ENCODE measurements at regions not wholly inside any gene's neighbourhood (a gene's known extent, or its start where the extent isn't known, plus 50 kb on each side); places are given as distances from the start of the nearest gene placed in this dataset.

DNA sequence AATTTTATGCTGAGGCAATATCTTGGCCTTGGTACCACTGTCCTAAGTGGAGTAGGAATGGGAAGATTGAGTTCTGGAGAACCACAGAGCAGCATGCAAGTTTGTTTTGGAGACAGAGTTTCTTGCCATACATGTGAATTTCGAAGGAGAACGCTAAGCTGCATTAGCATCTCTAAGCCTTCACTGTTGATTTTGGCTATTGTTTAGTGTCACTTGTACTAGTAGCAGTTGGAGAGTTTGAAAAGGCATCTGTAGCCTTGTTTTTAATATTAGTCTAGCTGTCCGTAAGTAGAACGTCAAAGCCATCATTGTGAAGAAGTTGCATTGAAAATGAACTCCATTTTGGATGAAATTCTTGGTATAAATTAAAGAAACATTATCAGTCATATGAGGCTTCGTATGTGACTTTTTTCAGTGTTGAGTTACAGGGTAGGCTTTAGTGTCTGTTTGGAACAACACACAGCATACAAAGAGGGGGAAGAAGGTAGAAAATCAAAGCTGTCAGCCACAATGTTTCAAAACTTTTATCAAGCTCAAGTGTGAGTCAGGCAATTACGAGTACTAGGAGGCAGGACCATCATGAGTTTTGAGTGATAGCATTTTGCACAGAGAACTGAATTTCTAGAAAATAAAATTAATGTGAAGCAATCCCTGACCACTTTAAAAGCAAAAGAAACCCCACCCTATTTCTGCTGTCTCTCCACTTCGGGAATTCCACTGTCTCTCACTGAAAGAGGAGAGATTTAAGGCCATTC is 70.2 kb upstream of the NAV3 start:
- no CpG with 5 or more reads among the region's 7 CpGs for WGBS (ENCODE audit: extremely low coverage, insufficient coverage, insufficient read length)
- no peak overlapping the region for H3K27ac ChIP-seq (ENCODE audit: low read depth, low read length)
- H4K12ac ChIP-seq (ENCODE audit: low read depth, low read length) = no peak overlapping the region
- no peak overlapping the region for H2BK5ac ChIP-seq (ENCODE audit: low read depth, low read length, poor library complexity)
- no peak overlapping the region for H3K18ac ChIP-seq (ENCODE audit: low read length)
- DNase-seq = no peak
- H2BK12ac ChIP-seq (ENCODE audit: low read length) = no peak overlapping the region
- no peak overlapping the region for H3K4me2 ChIP-seq (ENCODE audit: low read length)
- no peak overlapping the region for H4K8ac ChIP-seq (ENCODE audit: low read depth, low read length)
- no peak overlapping the region for H3K9ac ChIP-seq (ENCODE audit: low read length)
- H4K91ac ChIP-seq (ENCODE audit: low read depth, low read length) = no peak overlapping the region
- no peak overlapping the region for H3K14ac ChIP-seq (ENCODE audit: low read length)
- H3K36me3 ChIP-seq (ENCODE audit: control insufficient read depth in 1 of 2, insufficient read depth in 2 of 2, low read length in 2 of 2) = no peaks in the 10 kb centered on the region
- no peaks in the 10 kb centered on the region for H3K79me2 ChIP-seq (ENCODE audit: control insufficient read depth, insufficient read depth, low read length, poor library complexity)
- H3K23ac ChIP-seq (ENCODE audit: low read length) = no peak overlapping the region
- no peak overlapping the region for H3K4ac ChIP-seq (ENCODE audit: low read depth, low read length)
- H2AFZ ChIP-seq (ENCODE audit: insufficient read depth, low read length, poor library complexity) = no peak overlapping the region
- H3K4me1 ChIP-seq (ENCODE audit: control insufficient read depth in 1 of 2, insufficient read depth in 2 of 2, low read length in 2 of 2) = no peaks in the 10 kb centered on the region
- H3K79me1 ChIP-seq (ENCODE audit: low read length) = no peaks in the 10 kb centered on the region
- H2AK5ac ChIP-seq (ENCODE audit: low read length) = no peak overlapping the region
- no peaks in the 10 kb centered on the region for H3K9me3 ChIP-seq (ENCODE audit: insufficient read depth, low read depth, low read length)
- H3K27me3 ChIP-seq (ENCODE audit: insufficient read depth, low read length) = no peaks in the 10 kb centered on the region
- H3K4me3 ChIP-seq (ENCODE audit: low read depth, low read length) = no peak overlapping the region
- no peak overlapping the region for H2BK120ac ChIP-seq (ENCODE audit: insufficient read depth, low read length, poor library complexity)

DNA sequence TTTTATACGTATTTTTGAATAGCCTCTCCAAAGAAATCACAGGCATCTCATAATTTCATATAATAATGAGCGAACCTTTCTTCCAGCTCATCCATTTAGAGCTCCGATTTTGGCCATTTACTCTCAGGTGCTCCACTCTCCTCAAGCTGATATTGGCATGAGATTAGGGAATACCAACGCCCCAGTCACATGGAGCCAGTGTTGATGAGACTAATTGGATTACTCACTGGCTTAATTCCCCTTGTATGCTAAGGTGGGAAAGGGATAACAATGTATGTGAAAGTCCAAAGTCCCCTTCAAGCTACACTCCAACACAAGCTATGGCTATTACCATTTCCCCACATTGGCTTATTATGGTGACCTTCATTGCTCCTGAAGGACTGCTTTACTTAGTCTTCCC is 76.6 kb upstream of the NAV3 start:
- H2BK5ac ChIP-seq (ENCODE audit: low read depth, low read length, poor library complexity) = no peak overlapping the region

DNA sequence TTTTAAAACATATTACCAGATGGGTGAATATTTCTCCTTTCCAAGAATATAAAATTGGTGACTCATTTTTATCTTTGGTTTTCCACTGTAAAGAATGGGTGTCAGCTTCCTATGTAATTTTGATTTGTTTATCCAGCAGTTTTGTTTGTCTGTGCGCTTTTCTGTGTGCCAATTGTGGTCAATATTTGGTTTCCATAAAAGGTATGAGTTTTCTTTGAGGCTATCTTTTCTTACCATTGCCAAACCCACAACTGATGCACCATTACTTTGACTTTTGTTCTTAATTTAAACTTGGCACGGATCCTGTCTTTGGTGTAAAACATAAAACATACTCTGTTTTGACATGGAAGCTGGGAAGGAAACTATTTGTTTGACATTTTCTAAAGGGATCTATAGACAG is 78.8 kb upstream of the NAV3 start:
- Histone ChIP-seq H3K14ac (ENCODE audit: low read length) (no peak overlapping the region), H2AK5ac (ENCODE audit: low read length) (no peak overlapping the region), H3K4me1 (ENCODE audit: control insufficient read depth in 1 of 2, insufficient read depth in 2 of 2, low read length in 2 of 2) (no peaks in the 10 kb centered on the region), H2AFZ (ENCODE audit: insufficient read depth, low read length, poor library complexity) (no peak overlapping the region), H3K27me3 (ENCODE audit: insufficient read depth, low read length) (no peaks in the 10 kb centered on the region), H3K79me1 (ENCODE audit: low read length) (no peaks in the 10 kb centered on the region), H3K23ac (ENCODE audit: low read length) (no peak overlapping the region), H3K79me2 (ENCODE audit: control insufficient read depth, insufficient read depth, low read length, poor library complexity) (no peaks in the 10 kb centered on the region), H3K4me2 (ENCODE audit: low read length) (no peak overlapping the region), H2BK12ac (ENCODE audit: low read length) (no peak overlapping the region), H3K9me3 (ENCODE audit: insufficient read depth, low read depth, low read length) (no peaks in the 10 kb centered on the region), H3K9ac (ENCODE audit: low read length) (no peak overlapping the region), H3K4ac (ENCODE audit: low read depth, low read length) (no peak overlapping the region), H3K18ac (ENCODE audit: low read length) (no peak overlapping the region), H4K91ac (ENCODE audit: low read depth, low read length) (no peak overlapping the region), H2BK5ac (ENCODE audit: low read depth, low read length, poor library complexity) (no peak overlapping the region), H3K36me3 (ENCODE audit: control insufficient read depth in 1 of 2, insufficient read depth in 2 of 2, low read length in 2 of 2) (no peaks in the 10 kb centered on the region), H4K12ac (ENCODE audit: low read depth, low read length) (no peak overlapping the region), H2BK120ac (ENCODE audit: insufficient read depth, low read length, poor library complexity) (no peak overlapping the region), H3K4me3 (ENCODE audit: low read depth, low read length) (no peak overlapping the region), H4K8ac (ENCODE audit: low read depth, low read length) (no peak overlapping the region), H3K27ac (ENCODE audit: low read depth, low read length) (no peak overlapping the region)
- no peak for DNase-seq
- WGBS (ENCODE audit: extremely low coverage, insufficient coverage, insufficient read length) = no CpG with 5 or more reads among the region's 2 CpGs

More for the DNA sequence above, 76.6 kb upstream of the NAV3 start:
- WGBS (ENCODE audit: extremely low coverage, insufficient coverage, insufficient read length) = no CpG with 5 or more reads among the region's 4 CpGs
- no peaks in the 10 kb centered on the region for H3K4me1 ChIP-seq (ENCODE audit: control insufficient read depth in 1 of 2, insufficient read depth in 2 of 2, low read length in 2 of 2)
- no peak overlapping the region for H3K14ac ChIP-seq (ENCODE audit: low read length)
- H4K91ac ChIP-seq (ENCODE audit: low read depth, low read length) = no peak overlapping the region
- no peaks in the 10 kb centered on the region for H3K79me1 ChIP-seq (ENCODE audit: low read length)
- no peak overlapping the region for H2AK5ac ChIP-seq (ENCODE audit: low read length)
- H3K4me2 ChIP-seq (ENCODE audit: low read length) = no peak overlapping the region
- H3K27me3 ChIP-seq (ENCODE audit: insufficient read depth, low read length) = no peaks in the 10 kb centered on the region
- no peak overlapping the region for H3K27ac ChIP-seq (ENCODE audit: low read depth, low read length)
- H3K36me3 ChIP-seq (ENCODE audit: control insufficient read depth in 1 of 2, insufficient read depth in 2 of 2, low read length in 2 of 2) = no peaks in the 10 kb centered on the region
- no peak overlapping the region for H3K9ac ChIP-seq (ENCODE audit: low read length)
- no peak overlapping the region for H2BK12ac ChIP-seq (ENCODE audit: low read length)
- H4K12ac ChIP-seq (ENCODE audit: low read depth, low read length) = no peak overlapping the region
- no peak overlapping the region for H3K4ac ChIP-seq (ENCODE audit: low read depth, low read length)
- H2BK120ac ChIP-seq (ENCODE audit: insufficient read depth, low read length, poor library complexity) = no peak overlapping the region
- H3K23ac ChIP-seq (ENCODE audit: low read length) = no peak overlapping the region
- H3K79me2 ChIP-seq (ENCODE audit: control insufficient read depth, insufficient read depth, low read length, poor library complexity) = no peaks in the 10 kb centered on the region
- no peak overlapping the region for H4K8ac ChIP-seq (ENCODE audit: low read depth, low read length)
- H3K4me3 ChIP-seq (ENCODE audit: low read depth, low read length) = no peak overlapping the region
- no peaks in the 10 kb centered on the region for H3K9me3 ChIP-seq (ENCODE audit: insufficient read depth, low read depth, low read length)
- DNase-seq = no peak
- H3K18ac ChIP-seq (ENCODE audit: low read length) = no peak overlapping the region
- H2AFZ ChIP-seq (ENCODE audit: insufficient read depth, low read length, poor library complexity) = no peak overlapping the region

DNA sequence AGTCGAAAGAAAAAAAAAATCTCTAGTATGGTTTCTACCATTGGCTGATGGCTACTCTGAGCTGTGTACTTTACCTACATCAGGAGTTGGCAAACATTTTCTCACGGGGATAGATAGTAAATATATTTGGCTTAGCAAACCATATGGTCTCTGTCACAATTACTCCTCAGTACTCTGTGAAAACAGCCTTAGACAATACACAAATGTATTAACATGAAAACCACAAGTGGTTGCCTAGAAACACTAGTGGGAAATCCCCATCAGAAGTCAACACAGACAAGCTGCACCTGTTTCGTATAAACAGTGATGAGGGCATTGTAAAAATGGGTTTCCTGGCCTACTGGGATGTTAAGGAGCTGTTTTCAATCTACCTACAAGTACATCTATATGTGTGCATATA is 84.6 kb upstream of the NAV3 start:
- no peak overlapping the region for H4K12ac ChIP-seq (ENCODE audit: low read depth, low read length)
- H3K4ac ChIP-seq (ENCODE audit: low read depth, low read length) = no peak overlapping the region
- no peaks in the 10 kb centered on the region for H3K4me1 ChIP-seq (ENCODE audit: control insufficient read depth in 1 of 2, insufficient read depth in 2 of 2, low read length in 2 of 2)
- H3K79me2 ChIP-seq (ENCODE audit: control insufficient read depth, insufficient read depth, low read length, poor library complexity) = no peaks in the 10 kb centered on the region
- no peak overlapping the region for H2AFZ ChIP-seq (ENCODE audit: insufficient read depth, low read length, poor library complexity)
- no peak overlapping the region for H2BK12ac ChIP-seq (ENCODE audit: low read length)
- H3K79me1 ChIP-seq (ENCODE audit: low read length) = no peaks in the 10 kb centered on the region
- no CpG with 5 or more reads among the region's 3 CpGs for WGBS (ENCODE audit: extremely low coverage, insufficient coverage, insufficient read length)
- H4K91ac ChIP-seq (ENCODE audit: low read depth, low read length) = no peak overlapping the region
- H3K4me2 ChIP-seq (ENCODE audit: low read length) = no peak overlapping the region
- no peaks in the 10 kb centered on the region for H3K9me3 ChIP-seq (ENCODE audit: insufficient read depth, low read depth, low read length)
- no peaks in the 10 kb centered on the region for H3K27me3 ChIP-seq (ENCODE audit: insufficient read depth, low read length)
- H3K14ac ChIP-seq (ENCODE audit: low read length) = no peak overlapping the region
- H2BK120ac ChIP-seq (ENCODE audit: insufficient read depth, low read length, poor library complexity) = no peak overlapping the region
- H3K18ac ChIP-seq (ENCODE audit: low read length) = no peak overlapping the region
- H2BK5ac ChIP-seq (ENCODE audit: low read depth, low read length, poor library complexity) = no peak overlapping the region
- no peak for DNase-seq
- H3K36me3 ChIP-seq (ENCODE audit: control insufficient read depth in 1 of 2, insufficient read depth in 2 of 2, low read length in 2 of 2) = no peaks in the 10 kb centered on the region
- no peak overlapping the region for H3K9ac ChIP-seq (ENCODE audit: low read length)
- no peak overlapping the region for H3K4me3 ChIP-seq (ENCODE audit: low read depth, low read length)
- no peak overlapping the region for H3K23ac ChIP-seq (ENCODE audit: low read length)
- no peak overlapping the region for H4K8ac ChIP-seq (ENCODE audit: low read depth, low read length)
- no peak overlapping the region for H2AK5ac ChIP-seq (ENCODE audit: low read length)
- H3K27ac ChIP-seq (ENCODE audit: low read depth, low read length) = no peak overlapping the region
